ENCODE measurements at regions not wholly inside any gene's neighbourhood (a gene's known extent, or its start where the extent isn't known, plus 50 kb on each side); places are given as distances from the start of the nearest gene placed in this dataset.

- no peak overlapping the region for H3K4me2 ChIP-seq (ENCODE audit: low read length)
- BruUV-seq (replicated peaks) = no TSS peak
- DNase-seq (ENCODE audit: low read depth, low spot score) (no peak), ATAC-seq (no peak)
- H3K4me1 ChIP-seq (ENCODE audit: control insufficient read depth in 1 of 2, insufficient read depth in 2 of 2, low read length in 2 of 2) = no peaks in the 10 kb centered on the region
- ChIA-PET RAD21 (ENCODE audit: low non-redundant PET in 1 of 2, low total read pairs in 2 of 2, uncharacterized antibody in 2 of 2, unreplicated experiment in 2 of 2) (no interaction called here), POLR2A (no interaction called here), CTCF (no interaction called here)
- no peaks in the 10 kb centered on the region for H3K79me2 ChIP-seq (ENCODE audit: insufficient read depth, low read length)
- no peaks in the 10 kb centered on the region for H3K27me3 ChIP-seq (ENCODE audit: insufficient read depth, low read length)
- no peak overlapping the region for H3K9ac ChIP-seq (ENCODE audit: low read length)
- intact Hi-C loops (cut with micrococcal nuclease) = no loop called here
- H3K27ac ChIP-seq (ENCODE audit: low read depth, low read length) = no peak overlapping the region
- no peaks in the 10 kb centered on the region for H3K9me2 ChIP-seq (ENCODE audit: insufficient read depth)
- H2AFZ ChIP-seq (ENCODE audit: low read depth, low read length, poor library complexity, severe bottlenecking) = no peak overlapping the region
- H3K9me3 ChIP-seq (ENCODE audit: control insufficient read depth in 1 of 2, insufficient read depth in 1 of 2, low read depth in 1 of 2, low read length in 2 of 2) = no peaks in the 10 kb centered on the region
- TF ChIP-seq EZH2 (IDR thresholded peaks at IDR 0.05) (no peak), CBX3 (IDR thresholded peaks at IDR 0.05; ENCODE audit: low read depth) (no peak)
- no peak overlapping the region for H3K4me3 ChIP-seq (replicated peaks in 1 of 2; ENCODE audit: low read depth in 1 of 2, low read length in 2 of 2)
- H4K20me1 ChIP-seq (ENCODE audit: insufficient read depth) = no peaks in the 10 kb centered on the region
- no peaks in the 10 kb centered on the region for H3K36me3 ChIP-seq (ENCODE audit: control insufficient read depth in 1 of 2, insufficient read depth in 2 of 2, low read length in 2 of 2)
Measured at GRCh38 chr9:82281066-82281465, 292.5 kb downstream of the SPATA31D1 start.

- RAD21 ChIA-PET (ENCODE audit: low non-redundant PET in 1 of 2, low total read pairs in 2 of 2, uncharacterized antibody in 2 of 2, unreplicated experiment in 2 of 2) = no interaction called here
- Histone ChIP-seq H2AFZ (ENCODE audit: low read depth, low read length, poor library complexity, severe bottlenecking) (no peak overlapping the region), H4K20me1 (ENCODE audit: insufficient read depth) (no peaks in the 10 kb centered on the region), H3K4me3 (replicated peaks in 1 of 2; ENCODE audit: low read depth in 1 of 2, low read length in 2 of 2) (no peak overlapping the region), H3K9me2 (ENCODE audit: insufficient read depth) (no peaks in the 10 kb centered on the region), H3K27me3 (ENCODE audit: insufficient read depth, low read length) (no peaks in the 10 kb centered on the region), H3K27ac (ENCODE audit: low read depth, low read length) (no peak overlapping the region), H3K9me3 (ENCODE audit: control insufficient read depth in 1 of 2, insufficient read depth in 1 of 2, low read depth in 1 of 2, low read length in 2 of 2) (no peaks in the 10 kb centered on the region), H3K79me2 (ENCODE audit: insufficient read depth, low read length) (no peaks in the 10 kb centered on the region), H3K4me1 (ENCODE audit: control insufficient read depth in 1 of 2, insufficient read depth in 2 of 2, low read length in 2 of 2) (no peaks in the 10 kb centered on the region), H3K4me2 (ENCODE audit: low read length) (no peak overlapping the region), H3K36me3 (ENCODE audit: control insufficient read depth in 1 of 2, insufficient read depth in 2 of 2, low read length in 2 of 2) (no peaks in the 10 kb centered on the region), H3K9ac (ENCODE audit: low read length) (no peak overlapping the region)
- no peak for ATAC-seq
- CTCF ChIA-PET = no interaction called here
- intact Hi-C loops (cut with micrococcal nuclease) = no loop called here
- DNase-seq (ENCODE audit: low read depth, low spot score) = no peak
- POLR2A ChIA-PET = no interaction called here
- no TSS peak for BruUV-seq (replicated peaks)
- TF ChIP-seq REST (IDR thresholded peaks at IDR 0.05; ENCODE audit: low read depth) = no peak
- TF ChIP-seq SRF (IDR thresholded peaks at IDR 0.05; ENCODE audit: low read depth) = no peak
- no peak for TF ChIP-seq CBX3 (IDR thresholded peaks at IDR 0.05; ENCODE audit: low read depth)
- no peak for TF ChIP-seq SP1 (IDR thresholded peaks at IDR 0.05; ENCODE audit: low read depth)
- no peak for TF ChIP-seq EZH2 (IDR thresholded peaks at IDR 0.05)
- TF ChIP-seq, protein P1, sequence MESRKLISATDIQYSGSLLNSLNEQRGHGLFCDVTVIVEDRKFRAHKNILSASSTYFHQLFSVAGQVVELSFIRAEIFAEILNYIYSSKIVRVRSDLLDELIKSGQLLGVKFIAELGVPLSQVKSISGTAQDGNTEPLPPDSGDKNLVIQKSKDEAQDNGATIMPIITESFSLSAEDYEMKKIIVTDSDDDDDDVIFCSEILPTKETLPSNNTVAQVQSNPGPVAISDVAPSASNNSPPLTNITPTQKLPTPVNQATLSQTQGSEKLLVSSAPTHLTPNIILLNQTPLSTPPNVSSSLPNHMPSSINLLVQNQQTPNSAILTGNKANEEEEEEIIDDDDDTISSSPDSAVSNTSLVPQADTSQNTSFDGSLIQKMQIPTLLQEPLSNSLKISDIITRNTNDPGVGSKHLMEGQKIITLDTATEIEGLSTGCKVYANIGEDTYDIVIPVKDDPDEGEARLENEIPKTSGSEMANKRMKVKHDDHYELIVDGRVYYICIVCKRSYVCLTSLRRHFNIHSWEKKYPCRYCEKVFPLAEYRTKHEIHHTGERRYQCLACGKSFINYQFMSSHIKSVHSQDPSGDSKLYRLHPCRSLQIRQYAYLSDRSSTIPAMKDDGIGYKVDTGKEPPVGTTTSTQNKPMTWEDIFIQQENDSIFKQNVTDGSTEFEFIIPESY (IDR thresholded peaks at IDR 0.05; ENCODE audit: extremely low read depth, insufficient replicate concordance, low read length) = no peak
- TF ChIP-seq, protein P2, sequence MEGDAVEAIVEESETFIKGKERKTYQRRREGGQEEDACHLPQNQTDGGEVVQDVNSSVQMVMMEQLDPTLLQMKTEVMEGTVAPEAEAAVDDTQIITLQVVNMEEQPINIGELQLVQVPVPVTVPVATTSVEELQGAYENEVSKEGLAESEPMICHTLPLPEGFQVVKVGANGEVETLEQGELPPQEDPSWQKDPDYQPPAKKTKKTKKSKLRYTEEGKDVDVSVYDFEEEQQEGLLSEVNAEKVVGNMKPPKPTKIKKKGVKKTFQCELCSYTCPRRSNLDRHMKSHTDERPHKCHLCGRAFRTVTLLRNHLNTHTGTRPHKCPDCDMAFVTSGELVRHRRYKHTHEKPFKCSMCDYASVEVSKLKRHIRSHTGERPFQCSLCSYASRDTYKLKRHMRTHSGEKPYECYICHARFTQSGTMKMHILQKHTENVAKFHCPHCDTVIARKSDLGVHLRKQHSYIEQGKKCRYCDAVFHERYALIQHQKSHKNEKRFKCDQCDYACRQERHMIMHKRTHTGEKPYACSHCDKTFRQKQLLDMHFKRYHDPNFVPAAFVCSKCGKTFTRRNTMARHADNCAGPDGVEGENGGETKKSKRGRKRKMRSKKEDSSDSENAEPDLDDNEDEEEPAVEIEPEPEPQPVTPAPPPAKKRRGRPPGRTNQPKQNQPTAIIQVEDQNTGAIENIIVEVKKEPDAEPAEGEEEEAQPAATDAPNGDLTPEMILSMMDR (IDR thresholded peaks at IDR 0.05 in 2 of 3, conservative IDR thresholded peaks at IDR 0.05 in 1 of 3; ENCODE audit: borderline replicate concordance in 1 of 3, insufficient read depth in 1 of 3, low read depth in 2 of 3, low read length in 2 of 3) = no peak
- no peak for TF ChIP-seq TCF7L2 (IDR thresholded peaks at IDR 0.05; ENCODE audit: borderline replicate concordance, extremely low read depth, insufficient read depth, insufficient read length)
Measured at GRCh38 chr9:82284758-82285157, 296.2 kb downstream of the SPATA31D1 start.
